ENCODE measurements at regions not wholly inside any gene's neighbourhood (a gene's known extent, or its start where the extent isn't known, plus 50 kb on each side); places are given as distances from the start of the nearest gene placed in this dataset.

GRCh38 chr7:47707583-47707982 lies 125.7 kb upstream of the TNS3 start:
- no peaks in the 10 kb centered on the region for H3K36me3 ChIP-seq (ENCODE audit: insufficient read depth, low read length)
- no peak overlapping the region for H3K4me3 ChIP-seq (ENCODE audit: low read length)
- H3K4me2 ChIP-seq (ENCODE audit: low read length) = no peak overlapping the region
- no peaks in the 10 kb centered on the region for H3K9me3 ChIP-seq (ENCODE audit: low read length)
- H4K20me1 ChIP-seq (ENCODE audit: insufficient read depth) = no peaks in the 10 kb centered on the region
- H3F3A ChIP-seq (ENCODE audit: insufficient read depth, low read length, poor library complexity, severe bottlenecking) = no peaks in the 10 kb centered on the region
- no peaks in the 10 kb centered on the region for H3K9me2 ChIP-seq (ENCODE audit: insufficient read depth, low read length)
- no peaks in the 10 kb centered on the region for H3K27me3 ChIP-seq (ENCODE audit: insufficient read depth, low read depth, low read length)
- no peak overlapping the region for H3K9ac ChIP-seq (ENCODE audit: low read length)
- H2AFZ ChIP-seq (ENCODE audit: low read depth, low read length) = no peak overlapping the region
- no peak overlapping the region for H3K27ac ChIP-seq (ENCODE audit: low read length)
- H3K79me2 ChIP-seq (replicated peaks; ENCODE audit: insufficient read depth, low read length) = no peaks in the 10 kb centered on the region
- TF ChIP-seq POLR2AphosphoS5 (IDR thresholded peaks at IDR 0.05) = no peak
- no peak for TF ChIP-seq REST (IDR thresholded peaks at IDR 0.05; ENCODE audit: borderline replicate concordance)
- no peak for TF ChIP-seq TAF1 (IDR thresholded peaks at IDR 0.05; ENCODE audit: low read depth)

- Histone ChIP-seq H3K9me3 (ENCODE audit: low read length) (no peaks in the 10 kb centered on the region), H3K4me3 (ENCODE audit: low read length) (no peak overlapping the region), H3K9ac (ENCODE audit: low read length) (no peak overlapping the region), H3K79me2 (replicated peaks; ENCODE audit: insufficient read depth, low read length) (no peaks in the 10 kb centered on the region), H3F3A (ENCODE audit: insufficient read depth, low read length, poor library complexity, severe bottlenecking) (no peaks in the 10 kb centered on the region), H2AFZ (ENCODE audit: low read depth, low read length) (no peak overlapping the region), H3K4me2 (ENCODE audit: low read length) (no peak overlapping the region), H3K9me2 (ENCODE audit: insufficient read depth, low read length) (no peaks in the 10 kb centered on the region), H3K27me3 (ENCODE audit: insufficient read depth, low read depth, low read length) (no peaks in the 10 kb centered on the region), H3K36me3 (ENCODE audit: insufficient read depth, low read length) (no peaks in the 10 kb centered on the region), H4K20me1 (ENCODE audit: insufficient read depth) (no peaks in the 10 kb centered on the region), H3K27ac (ENCODE audit: low read length) (no peak overlapping the region)
- TF ChIP-seq CTCF (IDR thresholded peaks at IDR 0.05; ENCODE audit: poor library complexity, severe bottlenecking) = no peak
- no peak for TF ChIP-seq TAF1 (IDR thresholded peaks at IDR 0.05; ENCODE audit: low read depth)
- no peak for TF ChIP-seq EZH2 (IDR thresholded peaks at IDR 0.05; ENCODE audit: borderline replicate concordance, insufficient read depth, low read length, poor library complexity, severe bottlenecking)
- no peak for TF ChIP-seq POLR2AphosphoS5 (IDR thresholded peaks at IDR 0.05)
- no peak for TF ChIP-seq RAD21 (conservative IDR thresholded peaks at IDR 0.05)
These were observed 123.0 kb upstream of the TNS3 start for GRCh38 chr7:47704936-47705335.

- H3K27me3 ChIP-seq (ENCODE audit: insufficient read depth, low read depth, low read length) = no peaks in the 10 kb centered on the region
- H3K9ac ChIP-seq (ENCODE audit: low read length) = no peak overlapping the region
- no peaks in the 10 kb centered on the region for H3K79me2 ChIP-seq (replicated peaks; ENCODE audit: insufficient read depth, low read length)
- no peaks in the 10 kb centered on the region for H3K9me2 ChIP-seq (ENCODE audit: insufficient read depth, low read length)
- no peak overlapping the region for H3K27ac ChIP-seq (ENCODE audit: low read length)
- H3F3A ChIP-seq (ENCODE audit: insufficient read depth, low read length, poor library complexity, severe bottlenecking) = no peaks in the 10 kb centered on the region
- TF ChIP-seq RAD21 (conservative IDR thresholded peaks at IDR 0.05) = no peak
- peak; percentile 15 for TF ChIP-seq EP300 (conservative IDR thresholded peaks at IDR 0.05; ENCODE audit: poor library complexity, severe bottlenecking)
- H3K4me2 ChIP-seq (ENCODE audit: low read length) = no peak overlapping the region
- no peaks in the 10 kb centered on the region for H3K36me3 ChIP-seq (ENCODE audit: insufficient read depth, low read length)
- no peaks in the 10 kb centered on the region for H3K9me3 ChIP-seq (ENCODE audit: low read length)
- no peak overlapping the region for H3K4me3 ChIP-seq (ENCODE audit: low read length)
- no peak overlapping the region for H2AFZ ChIP-seq (ENCODE audit: low read depth, low read length)
- no peaks in the 10 kb centered on the region for H4K20me1 ChIP-seq (ENCODE audit: insufficient read depth)
These were observed 120.2 kb upstream of the TNS3 start for GRCh38 chr7:47702080-47702479.

Measured in neural cell (in vitro differentiated cells).